ENCODE measurements at regions not wholly inside any gene's neighbourhood (a gene's known extent, or its start where the extent isn't known, plus 50 kb on each side); places are given as distances from the start of the nearest gene placed in this dataset.

DNA sequence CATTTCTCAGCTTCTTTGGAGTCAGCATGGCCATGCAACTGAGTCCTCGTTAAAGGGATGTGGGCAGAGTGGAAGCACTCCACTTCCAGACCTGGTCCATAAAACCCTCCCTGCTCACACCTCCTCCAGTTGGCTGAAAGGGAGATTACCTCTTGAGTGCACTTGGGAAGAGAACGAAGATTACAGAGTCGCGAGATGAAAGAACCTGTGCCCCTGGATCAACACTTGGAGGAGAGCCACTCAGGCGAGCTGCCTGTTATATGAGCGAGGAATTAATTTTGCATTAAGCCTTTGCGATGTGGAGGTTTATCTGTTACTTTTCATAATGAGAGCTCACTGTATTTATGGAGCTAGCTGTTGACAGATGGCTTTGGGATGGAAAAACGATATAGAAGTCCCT, 147.9 kb downstream of the MAF start (continued):
- TF ChIP-seq PHF8 (conservative IDR thresholded peaks at IDR 0.05; ENCODE audit: low read depth, low read length), result no peak
- no peak for TF ChIP-seq JUND (IDR thresholded peaks at IDR 0.05; ENCODE audit: low read length)
- no peak for TF ChIP-seq TEAD4 (IDR thresholded peaks at IDR 0.05; ENCODE audit: low read depth, low read length)
- TF ChIP-seq POLR2A (IDR thresholded peaks at IDR 0.05; ENCODE audit: control extremely low read depth in 1 of 2, low read depth in 2 of 2, low read length in 2 of 2), result no peak
- no peak for TF ChIP-seq RXRA (IDR thresholded peaks at IDR 0.05; ENCODE audit: insufficient read depth, low read depth, low read length)

All from H1 (cell line).